ENCODE measurements at regions not wholly inside any gene's neighbourhood (a gene's known extent, or its start where the extent isn't known, plus 50 kb on each side); places are given as distances from the start of the nearest gene placed in this dataset.
A peak's percentile ranks its signal among the peaks of the same experiment; 100 is the strongest.

DNA sequence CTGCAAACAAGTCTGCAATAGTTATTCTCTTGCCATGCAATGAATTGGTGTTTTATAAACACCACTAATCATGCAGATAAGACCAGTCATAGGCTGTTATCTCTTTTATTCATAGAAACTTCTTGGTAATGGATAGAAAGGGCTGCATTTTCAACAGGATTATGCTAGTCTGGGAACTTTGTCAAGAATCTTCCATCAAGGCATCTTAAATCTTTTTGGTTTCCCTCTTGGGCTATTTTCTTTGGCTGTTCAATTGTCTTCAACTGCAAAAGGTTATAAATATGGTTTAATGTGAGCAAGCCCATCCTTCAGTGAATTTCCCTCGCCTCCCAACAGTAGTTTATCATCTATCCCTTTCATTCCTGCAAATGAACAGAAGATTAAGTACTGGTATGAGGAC is 59.0 kb upstream of the MINAR1 start:
- DNase-seq = no peak

DNA sequence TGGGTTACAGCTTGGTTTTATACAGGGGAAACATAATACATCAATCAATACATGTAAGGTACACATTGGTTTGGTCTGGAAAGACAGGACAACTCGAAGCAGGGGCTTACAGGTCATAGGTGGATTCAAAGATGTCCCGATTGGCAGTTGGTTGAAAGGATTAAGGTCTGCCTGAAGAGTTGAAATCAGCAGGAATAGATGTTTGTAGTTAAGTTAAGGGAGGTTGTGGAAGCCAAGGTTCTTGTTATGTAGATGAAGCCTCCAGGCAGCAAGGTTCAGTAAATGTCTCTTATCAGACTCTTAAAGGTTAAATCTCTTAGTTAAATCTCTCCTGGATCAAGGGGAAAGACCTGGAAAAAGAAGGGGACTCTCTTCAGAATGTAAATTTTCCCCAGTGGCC is 58.4 kb upstream of the MINAR1 start:
- no peak for DNase-seq

DNA sequence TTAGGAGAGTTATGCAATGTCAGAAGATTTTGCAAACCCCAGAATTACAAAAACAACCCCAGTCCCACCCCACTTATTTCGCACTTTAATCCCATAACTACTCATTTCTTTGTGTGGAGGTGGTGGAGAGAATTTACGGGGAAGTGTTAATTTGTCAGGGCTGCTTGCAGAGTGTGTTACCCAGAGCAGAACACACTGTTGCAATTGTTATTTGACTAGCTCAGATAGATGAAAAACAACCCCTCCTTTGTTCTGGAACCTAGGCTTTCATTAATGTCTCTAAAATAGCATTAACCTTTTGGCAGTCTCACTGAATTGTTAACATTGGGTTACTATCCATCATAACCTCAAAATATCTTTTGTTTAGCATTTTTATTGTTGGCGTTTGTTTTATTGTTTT is 55.8 kb upstream of the MINAR1 start:
- DNase-seq = no peak

DNA sequence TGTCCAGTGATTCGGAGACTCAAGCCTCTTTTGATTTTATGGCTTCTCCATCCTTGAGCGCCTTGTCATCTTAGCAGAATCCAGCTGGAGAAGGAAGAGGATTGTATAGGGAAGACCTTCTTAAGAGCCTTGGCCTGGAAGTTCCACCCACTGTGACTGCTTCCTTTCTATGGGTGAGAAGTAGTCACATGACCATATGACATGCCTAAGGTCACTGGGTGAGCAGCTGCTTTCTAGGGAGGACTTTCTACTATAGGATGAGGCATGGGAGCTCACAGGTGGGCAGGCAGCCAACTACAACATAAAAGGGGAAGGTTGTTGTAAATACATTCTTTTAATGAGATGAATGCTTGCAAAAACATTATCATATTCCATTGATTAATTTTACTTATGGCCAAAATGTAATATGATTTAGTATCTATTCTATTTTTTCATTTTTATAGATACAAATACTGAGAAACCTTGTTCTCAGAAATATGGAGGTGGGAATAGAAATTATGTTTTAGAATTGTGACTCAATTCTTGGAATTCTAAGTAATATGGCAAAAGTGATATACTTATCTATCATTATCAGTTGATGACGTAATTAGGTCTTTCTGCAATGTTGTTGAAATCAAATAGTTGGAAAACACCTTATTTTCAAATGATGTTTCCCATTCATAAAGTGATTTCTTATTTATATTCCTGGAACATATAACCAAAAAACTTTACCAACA is 53.6 kb upstream of the MINAR1 start:
- DNase-seq = peak; percentile 13

DNA sequence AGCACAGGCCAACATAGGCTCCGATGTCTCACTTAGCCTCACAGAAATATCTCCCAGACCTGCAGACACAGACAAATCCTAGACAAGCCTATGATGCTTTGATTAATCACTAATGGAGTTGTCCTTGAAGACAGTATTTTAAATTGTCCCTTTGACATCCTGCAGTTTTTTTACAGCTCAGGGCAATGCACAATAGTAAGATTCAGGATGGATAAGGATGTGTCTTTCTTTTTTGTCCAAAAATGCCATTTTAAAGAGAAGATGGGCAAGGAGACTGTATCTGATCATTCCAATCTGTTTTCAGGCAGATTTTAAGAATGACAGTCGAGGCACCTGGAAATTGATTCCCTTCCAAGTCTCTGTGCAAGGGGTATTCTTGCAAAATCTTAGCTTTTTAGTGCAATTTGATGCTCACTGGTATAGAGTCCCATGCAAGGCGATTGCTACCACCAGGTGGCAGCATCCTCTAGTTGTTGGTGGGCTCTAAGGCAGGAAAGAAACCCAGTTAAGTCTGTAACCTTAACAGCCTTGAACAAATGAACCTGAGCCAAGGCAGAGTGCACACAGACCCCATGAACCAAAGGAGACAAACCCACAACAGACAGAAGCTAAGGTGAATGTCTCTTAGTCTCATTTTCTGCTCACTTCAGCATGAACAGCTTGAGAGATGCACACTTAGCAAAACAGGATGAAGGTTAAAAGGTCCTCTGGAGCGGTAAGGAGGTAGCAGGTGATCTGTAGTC is 51.2 kb upstream of the MINAR1 start:
- DNase-seq = peak; percentile 66

DNA sequence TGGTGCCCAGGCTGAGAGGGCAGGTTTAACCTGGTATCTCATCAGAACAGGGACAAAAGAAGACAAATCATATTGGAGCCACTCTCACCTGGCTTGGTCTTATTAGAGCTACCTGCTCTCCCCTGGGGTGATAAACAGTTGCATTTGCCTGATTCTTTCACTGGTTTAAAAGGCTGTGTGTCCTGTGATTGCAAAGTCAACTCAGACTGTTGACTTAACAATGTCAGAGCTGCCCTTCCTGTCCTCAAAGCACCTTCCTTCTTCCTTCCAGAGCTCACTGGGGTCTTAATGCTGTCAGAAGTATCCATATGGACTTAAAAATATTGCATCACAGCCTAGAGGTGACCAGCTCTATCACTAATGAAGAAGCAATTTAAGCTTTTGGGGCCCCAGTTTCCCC is 50.5 kb upstream of the MINAR1 start:
- no peak for DNase-seq

All from EL (cell line).